ENCODE measurements at regions not wholly inside any gene's neighbourhood (a gene's known extent, or its start where the extent isn't known, plus 50 kb on each side); places are given as distances from the start of the nearest gene placed in this dataset.

- H3K4me1 ChIP-seq (ENCODE audit: control insufficient read depth, insufficient read depth, low read length): no peaks in the 10 kb centered on the region
- no peaks in the 10 kb centered on the region for H3K27me3 ChIP-seq (ENCODE audit: control insufficient read depth, insufficient read depth, low read length)
- no peak overlapping the region for H3K4me3 ChIP-seq (ENCODE audit: low read depth, low read length)
- no peak overlapping the region for H3K9ac ChIP-seq (ENCODE audit: low read depth, low read length)
- H3K27ac ChIP-seq (ENCODE audit: low read depth, low read length): no peak overlapping the region
- no peaks in the 10 kb centered on the region for H3K36me3 ChIP-seq (ENCODE audit: control insufficient read depth, insufficient read depth, low read length)
- no peaks in the 10 kb centered on the region for H3K9me3 ChIP-seq (ENCODE audit: control insufficient read depth, insufficient read depth, low read length)
Measured at GRCh38 chr7:17144322-17144721, 154.1 kb upstream of the AHR start.

- no peaks in the 10 kb centered on the region for H3K36me3 ChIP-seq (ENCODE audit: control insufficient read depth, insufficient read depth, low read length)
- no peak overlapping the region for H3K9ac ChIP-seq (ENCODE audit: low read depth, low read length)
- H3K27ac ChIP-seq (ENCODE audit: low read depth, low read length): no peak overlapping the region
- no peaks in the 10 kb centered on the region for H3K27me3 ChIP-seq (ENCODE audit: control insufficient read depth, insufficient read depth, low read length)
- H3K4me1 ChIP-seq (ENCODE audit: control insufficient read depth, insufficient read depth, low read length): no peaks in the 10 kb centered on the region
- no peak overlapping the region for H3K4me3 ChIP-seq (ENCODE audit: low read depth, low read length)
- H3K9me3 ChIP-seq (ENCODE audit: control insufficient read depth, insufficient read depth, low read length): no peaks in the 10 kb centered on the region
Measured at GRCh38 chr7:17146621-17147020, 151.8 kb upstream of the AHR start.

GRCh38 chr7:17147409-17147808, 151.0 kb upstream of the AHR start:
- no peak overlapping the region for H3K27ac ChIP-seq (ENCODE audit: low read depth, low read length)
- no peaks in the 10 kb centered on the region for H3K4me1 ChIP-seq (ENCODE audit: control insufficient read depth, insufficient read depth, low read length)
- no peaks in the 10 kb centered on the region for H3K9me3 ChIP-seq (ENCODE audit: control insufficient read depth, insufficient read depth, low read length)
- H3K4me3 ChIP-seq (ENCODE audit: low read depth, low read length): no peak overlapping the region
- H3K9ac ChIP-seq (ENCODE audit: low read depth, low read length): no peak overlapping the region
- no peaks in the 10 kb centered on the region for H3K27me3 ChIP-seq (ENCODE audit: control insufficient read depth, insufficient read depth, low read length)
- no peaks in the 10 kb centered on the region for H3K36me3 ChIP-seq (ENCODE audit: control insufficient read depth, insufficient read depth, low read length)

GRCh38 chr7:17150018-17150417, 148.4 kb upstream of the AHR start:
- no peaks in the 10 kb centered on the region for H3K36me3 ChIP-seq (ENCODE audit: control insufficient read depth, insufficient read depth, low read length)
- no peaks in the 10 kb centered on the region for H3K4me1 ChIP-seq (ENCODE audit: control insufficient read depth, insufficient read depth, low read length)
- H3K27me3 ChIP-seq (ENCODE audit: control insufficient read depth, insufficient read depth, low read length): no peaks in the 10 kb centered on the region
- no peak overlapping the region for H3K27ac ChIP-seq (ENCODE audit: low read depth, low read length)
- H3K9me3 ChIP-seq (ENCODE audit: control insufficient read depth, insufficient read depth, low read length): no peaks in the 10 kb centered on the region
- H3K9ac ChIP-seq (ENCODE audit: low read depth, low read length): no peak overlapping the region
- no peak overlapping the region for H3K4me3 ChIP-seq (ENCODE audit: low read depth, low read length)

- no peak overlapping the region for H3K4me3 ChIP-seq (ENCODE audit: low read depth, low read length)
- no peaks in the 10 kb centered on the region for H3K27me3 ChIP-seq (ENCODE audit: control insufficient read depth, insufficient read depth, low read length)
- no peaks in the 10 kb centered on the region for H3K4me1 ChIP-seq (ENCODE audit: control insufficient read depth, insufficient read depth, low read length)
- H3K9me3 ChIP-seq (ENCODE audit: control insufficient read depth, insufficient read depth, low read length): no peaks in the 10 kb centered on the region
- no peak overlapping the region for H3K9ac ChIP-seq (ENCODE audit: low read depth, low read length)
- no peak overlapping the region for H3K27ac ChIP-seq (ENCODE audit: low read depth, low read length)
- no peaks in the 10 kb centered on the region for H3K36me3 ChIP-seq (ENCODE audit: control insufficient read depth, insufficient read depth, low read length)
Measured at GRCh38 chr7:17152721-17153120, 145.7 kb upstream of the AHR start.

- H3K36me3 ChIP-seq (ENCODE audit: control insufficient read depth, insufficient read depth, low read length): no peaks in the 10 kb centered on the region
- no peak overlapping the region for H3K4me3 ChIP-seq (ENCODE audit: low read depth, low read length)
- no peaks in the 10 kb centered on the region for H3K4me1 ChIP-seq (ENCODE audit: control insufficient read depth, insufficient read depth, low read length)
- no peaks in the 10 kb centered on the region for H3K27me3 ChIP-seq (ENCODE audit: control insufficient read depth, insufficient read depth, low read length)
- H3K9me3 ChIP-seq (ENCODE audit: control insufficient read depth, insufficient read depth, low read length): no peaks in the 10 kb centered on the region
- H3K27ac ChIP-seq (ENCODE audit: low read depth, low read length): no peak overlapping the region
- H3K9ac ChIP-seq (ENCODE audit: low read depth, low read length): no peak overlapping the region
Measured at GRCh38 chr7:17153536-17153935, 144.9 kb upstream of the AHR start.

GRCh38 chr7:17155529-17155928, 142.9 kb upstream of the AHR start:
- Histone ChIP-seq H3K4me1 (ENCODE audit: control insufficient read depth, insufficient read depth, low read length) (no peaks in the 10 kb centered on the region), H3K36me3 (ENCODE audit: control insufficient read depth, insufficient read depth, low read length) (no peaks in the 10 kb centered on the region), H3K27ac (ENCODE audit: low read depth, low read length) (no peak overlapping the region), H3K9ac (ENCODE audit: low read depth, low read length) (no peak overlapping the region), H3K4me3 (ENCODE audit: low read depth, low read length) (no peak overlapping the region), H3K27me3 (ENCODE audit: control insufficient read depth, insufficient read depth, low read length) (no peaks in the 10 kb centered on the region), H3K9me3 (ENCODE audit: control insufficient read depth, insufficient read depth, low read length) (no peaks in the 10 kb centered on the region)

GRCh38 chr7:17158261-17158660, 140.2 kb upstream of the AHR start:
- Histone ChIP-seq H3K4me3 (ENCODE audit: low read depth, low read length) (no peak overlapping the region), H3K36me3 (ENCODE audit: control insufficient read depth, insufficient read depth, low read length) (no peaks in the 10 kb centered on the region), H3K27me3 (ENCODE audit: control insufficient read depth, insufficient read depth, low read length) (no peaks in the 10 kb centered on the region), H3K9me3 (ENCODE audit: control insufficient read depth, insufficient read depth, low read length) (no peaks in the 10 kb centered on the region), H3K4me1 (ENCODE audit: control insufficient read depth, insufficient read depth, low read length) (no peaks in the 10 kb centered on the region), H3K27ac (ENCODE audit: low read depth, low read length) (no peak overlapping the region), H3K9ac (ENCODE audit: low read depth, low read length) (no peak overlapping the region)

GRCh38 chr7:17159500-17160037, 138.9 kb upstream of the AHR start:
- Histone ChIP-seq H3K9ac (ENCODE audit: low read depth, low read length) (no peak overlapping the region), H3K4me1 (ENCODE audit: control insufficient read depth, insufficient read depth, low read length) (no peaks in the 10 kb centered on the region), H3K27ac (ENCODE audit: low read depth, low read length) (no peak overlapping the region), H3K36me3 (ENCODE audit: control insufficient read depth, insufficient read depth, low read length) (no peaks in the 10 kb centered on the region), H3K9me3 (ENCODE audit: control insufficient read depth, insufficient read depth, low read length) (no peaks in the 10 kb centered on the region), H3K27me3 (ENCODE audit: control insufficient read depth, insufficient read depth, low read length) (no peaks in the 10 kb centered on the region), H3K4me3 (ENCODE audit: low read depth, low read length) (no peak overlapping the region)

GRCh38 chr7:17166824-17167379, 131.6 kb upstream of the AHR start:
- no peaks in the 10 kb centered on the region for H3K27me3 ChIP-seq (ENCODE audit: control insufficient read depth, insufficient read depth, low read length)
- H3K4me1 ChIP-seq (ENCODE audit: control insufficient read depth, insufficient read depth, low read length): no peaks in the 10 kb centered on the region
- no peak overlapping the region for H3K27ac ChIP-seq (ENCODE audit: low read depth, low read length)
- H3K36me3 ChIP-seq (ENCODE audit: control insufficient read depth, insufficient read depth, low read length): no peaks in the 10 kb centered on the region
- H3K9ac ChIP-seq (ENCODE audit: low read depth, low read length): no peak overlapping the region
- H3K9me3 ChIP-seq (ENCODE audit: control insufficient read depth, insufficient read depth, low read length): no peaks in the 10 kb centered on the region
- no peak overlapping the region for H3K4me3 ChIP-seq (ENCODE audit: low read depth, low read length)

- H3K27ac ChIP-seq (ENCODE audit: low read depth, low read length): no peak overlapping the region
- no peaks in the 10 kb centered on the region for H3K27me3 ChIP-seq (ENCODE audit: control insufficient read depth, insufficient read depth, low read length)
- H3K4me3 ChIP-seq (ENCODE audit: low read depth, low read length): no peak overlapping the region
- H3K9me3 ChIP-seq (ENCODE audit: control insufficient read depth, insufficient read depth, low read length): no peaks in the 10 kb centered on the region
- H3K36me3 ChIP-seq (ENCODE audit: control insufficient read depth, insufficient read depth, low read length): no peaks in the 10 kb centered on the region
- no peak overlapping the region for H3K9ac ChIP-seq (ENCODE audit: low read depth, low read length)
- no peaks in the 10 kb centered on the region for H3K4me1 ChIP-seq (ENCODE audit: control insufficient read depth, insufficient read depth, low read length)
Measured at GRCh38 chr7:17168416-17168815, 130.0 kb upstream of the AHR start.

GRCh38 chr7:17171427-17171826, 127.0 kb upstream of the AHR start:
- H3K27ac ChIP-seq (ENCODE audit: low read depth, low read length): no peak overlapping the region
- H3K9me3 ChIP-seq (ENCODE audit: control insufficient read depth, insufficient read depth, low read length): no peaks in the 10 kb centered on the region
- no peak overlapping the region for H3K9ac ChIP-seq (ENCODE audit: low read depth, low read length)
- H3K27me3 ChIP-seq (ENCODE audit: control insufficient read depth, insufficient read depth, low read length): no peaks in the 10 kb centered on the region
- no peak overlapping the region for H3K4me3 ChIP-seq (ENCODE audit: low read depth, low read length)
- no peaks in the 10 kb centered on the region for H3K36me3 ChIP-seq (ENCODE audit: control insufficient read depth, insufficient read depth, low read length)
- H3K4me1 ChIP-seq (ENCODE audit: control insufficient read depth, insufficient read depth, low read length): no peaks in the 10 kb centered on the region

Measured in HUES48 (cell line).